Left colon (tissue), 2 donors: ENCODE measurements at regions not wholly inside any gene's neighbourhood (a gene's known extent, or its start where the extent isn't known, plus 50 kb on each side); places are given as distances from the start of the nearest gene placed in this dataset.
"Not testable (repeated sequence)": the region's sequence is repeated elsewhere in the genome, so short reads cannot be mapped to it uniquely, and the experiment has no call there.

Experiments used
- ATAC-seq: fragments of 200-7000 bp; cut with Tn5 transposase; one replicate; pipeline ENCODE4 v1.9.1; 2020; ENCODE audit warnings: mild to moderate bottlenecking, moderate library complexity
- DNase-seq, 2 donors: peaks; one replicate each; pipeline ENCODE4 v3.0.0-alpha.2; 2020
- intact Hi-C, 2 donors: fragments of 100-400 bp; cut with DNase I in 1 of 2; cut with micrococcal nuclease in 1 of 2; formaldehyde crosslinking; loops; one replicate each; pipeline versions ENCODE4 v1.11.2 to v1.14.0; 2022; cut with DNase I, micrococcal nuclease
- donor health status: DM: no; HTN: no; CAD: no.
- donor health status: DM: yes; HTN: yes; CAD: no.

- intact Hi-C loops: no loop called here
- ATAC-seq (no peak), DNase-seq (no peak)
Measured at GRCh38 chr3:63086190-63086589, 191.9 kb upstream of the SYNPR start.

- intact Hi-C loops: no loop called here
- no peak for ATAC-seq
- no peak for DNase-seq
Measured at GRCh38 chr3:63089007-63089750, 188.9 kb upstream of the SYNPR start.

- intact Hi-C loops: no loop called here
- DNase-seq: no peak
- ATAC-seq: no peak
Measured at GRCh38 chr3:63089751-63090132, 188.4 kb upstream of the SYNPR start.

GRCh38 chr3:63090656-63091055, 187.5 kb upstream of the SYNPR start:
- ATAC-seq (no peak), DNase-seq (no peak)
- intact Hi-C loops: no loop called here

GRCh38 chr3:63092515-63092914, 185.6 kb upstream of the SYNPR start:
- DNase-seq (no peak), ATAC-seq (no peak)
- intact Hi-C loops: no loop called here

GRCh38 chr3:63094642-63095408, 183.3 kb upstream of the SYNPR start:
- DNase-seq (no peak), ATAC-seq (no peak)
- intact Hi-C loops: no loop called here

- DNase-seq (peak in 1 of 2 donors; percentile 1), ATAC-seq (no peak)
- intact Hi-C loops: no loop called here
Measured at GRCh38 chr3:63096248-63097058, 181.7 kb upstream of the SYNPR start.

- DNase-seq (no peak), ATAC-seq (no peak)
- intact Hi-C loops: no loop called here
Measured at GRCh38 chr3:63097396-63097795, 180.7 kb upstream of the SYNPR start.

GRCh38 chr3:63116922-63117321, 161.2 kb upstream of the SYNPR start:
- no peak for DNase-seq
- intact Hi-C loops: no loop called here
- no peak for ATAC-seq

- intact Hi-C loops: no loop called here
- ATAC-seq: no peak
- DNase-seq: no peak
Measured at GRCh38 chr3:63124090-63124489, 154.0 kb upstream of the SYNPR start.

- intact Hi-C loops: no loop called here
- DNase-seq: no peak
- no peak for ATAC-seq
Measured at GRCh38 chr3:63126530-63126929, 151.6 kb upstream of the SYNPR start.

- intact Hi-C loops: no loop called here
- DNase-seq: no peak
- no peak for ATAC-seq
Measured at GRCh38 chr3:63128380-63128779, 149.7 kb upstream of the SYNPR start.

GRCh38 chr3:63130625-63131024, 147.5 kb upstream of the SYNPR start:
- intact Hi-C loops: no loop called here
- DNase-seq (no peak), ATAC-seq (no peak)

- no peak for DNase-seq
- ATAC-seq: no peak
- intact Hi-C loops: no loop called here
Measured at GRCh38 chr3:63132461-63133250, 145.5 kb upstream of the SYNPR start.

GRCh38 chr3:63135367-63135766, 142.7 kb upstream of the SYNPR start:
- ATAC-seq (no peak), DNase-seq (no peak)
- intact Hi-C loops: no loop called here

GRCh38 chr3:63136249-63136648, 141.9 kb upstream of the SYNPR start:
- ATAC-seq, intact Hi-C loops: not testable (repeated sequence)
- DNase-seq: peak; percentile 24 to 26

- DNase-seq (no peak), ATAC-seq (no peak)
- intact Hi-C loops: no loop called here
Measured at GRCh38 chr3:63142681-63143080, 135.4 kb upstream of the SYNPR start.

GRCh38 chr3:63146154-63146553, 132.0 kb upstream of the SYNPR start:
- DNase-seq (no peak), ATAC-seq (no peak)
- intact Hi-C loops: no loop called here

GRCh38 chr3:63150880-63151279, 127.2 kb upstream of the SYNPR start:
- ATAC-seq: no peak
- intact Hi-C loops: no loop called here

More at GRCh38 chr3:63150880-63151279, 127.2 kb upstream of the SYNPR start:
- no peak for DNase-seq
